GM12874 (cell line): ENCODE measurements at regions not wholly inside any gene's neighbourhood (a gene's known extent, or its start where the extent isn't known, plus 50 kb on each side); places are given as distances from the start of the nearest gene placed in this dataset.

Source experiments
- CTCF ChIP-seq: IDR thresholded peaks from 2 replicates; pipeline ENCODE4 v1.5.1; 2011; ENCODE audit warnings: low read depth, mild to moderate bottlenecking, control low read depth, low read length, moderate library complexity; ENCODE audit not compliant: insufficient read depth

GRCh38 chr5:74534397-74535129, 106.0 kb downstream of the ENC1 start:
- no peak for TF ChIP-seq CTCF

- TF ChIP-seq CTCF: no peak
Observed at GRCh38 chr5:74530326-74531050, 110.0 kb downstream of the ENC1 start.

GRCh38 chr5:74529101-74529500, 111.4 kb downstream of the ENC1 start:
- TF ChIP-seq CTCF: no peak

GRCh38 chr5:74526111-74526510, 114.4 kb downstream of the ENC1 start:
- no peak for TF ChIP-seq CTCF

GRCh38 chr5:74521401-74521800, 119.1 kb downstream of the ENC1 start:
- TF ChIP-seq CTCF: no peak

- TF ChIP-seq CTCF: no peak
Observed at GRCh38 chr5:74519679-74520078, 120.8 kb downstream of the ENC1 start.

- no peak for TF ChIP-seq CTCF
Observed at GRCh38 chr5:74519161-74519571, 121.4 kb downstream of the ENC1 start.
